ENCODE measurements at regions not wholly inside any gene's neighbourhood (a gene's known extent, or its start where the extent isn't known, plus 50 kb on each side); places are given as distances from the start of the nearest gene placed in this dataset.

DNA sequence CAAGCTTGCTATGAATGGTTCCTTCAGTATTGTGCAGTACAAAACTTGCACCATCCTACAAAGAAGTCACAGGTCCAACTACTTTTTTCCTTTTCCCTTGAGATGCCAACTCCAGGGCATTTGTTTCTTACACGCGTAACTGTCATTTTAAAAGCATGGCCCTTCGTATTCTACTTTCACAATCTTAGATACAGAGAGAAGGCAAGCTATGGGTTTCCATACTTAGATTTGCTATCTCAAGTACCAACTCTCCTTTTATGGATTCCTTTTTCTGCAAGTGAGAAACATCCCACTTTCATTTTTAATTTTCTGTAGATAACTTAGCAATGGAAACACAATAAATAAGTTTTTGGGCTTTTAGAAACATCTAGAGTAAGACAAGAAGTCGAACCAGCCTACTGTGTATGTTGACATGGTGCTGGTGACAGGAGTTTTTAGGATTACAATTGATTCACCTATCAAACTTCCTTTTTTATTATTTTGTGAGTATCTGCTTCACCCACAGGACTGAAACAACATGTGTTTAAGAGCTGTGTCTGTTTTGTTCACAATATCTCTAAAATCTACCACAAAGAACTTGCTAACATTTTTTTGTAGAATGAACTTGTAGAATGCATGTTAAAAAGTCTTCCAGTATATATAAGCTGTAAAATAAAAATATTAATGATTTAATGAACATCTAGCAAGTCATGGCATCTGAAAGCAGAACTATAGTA lies 124.1 kb downstream of the FAM174A start:
- TF ChIP-seq, protein P1, sequence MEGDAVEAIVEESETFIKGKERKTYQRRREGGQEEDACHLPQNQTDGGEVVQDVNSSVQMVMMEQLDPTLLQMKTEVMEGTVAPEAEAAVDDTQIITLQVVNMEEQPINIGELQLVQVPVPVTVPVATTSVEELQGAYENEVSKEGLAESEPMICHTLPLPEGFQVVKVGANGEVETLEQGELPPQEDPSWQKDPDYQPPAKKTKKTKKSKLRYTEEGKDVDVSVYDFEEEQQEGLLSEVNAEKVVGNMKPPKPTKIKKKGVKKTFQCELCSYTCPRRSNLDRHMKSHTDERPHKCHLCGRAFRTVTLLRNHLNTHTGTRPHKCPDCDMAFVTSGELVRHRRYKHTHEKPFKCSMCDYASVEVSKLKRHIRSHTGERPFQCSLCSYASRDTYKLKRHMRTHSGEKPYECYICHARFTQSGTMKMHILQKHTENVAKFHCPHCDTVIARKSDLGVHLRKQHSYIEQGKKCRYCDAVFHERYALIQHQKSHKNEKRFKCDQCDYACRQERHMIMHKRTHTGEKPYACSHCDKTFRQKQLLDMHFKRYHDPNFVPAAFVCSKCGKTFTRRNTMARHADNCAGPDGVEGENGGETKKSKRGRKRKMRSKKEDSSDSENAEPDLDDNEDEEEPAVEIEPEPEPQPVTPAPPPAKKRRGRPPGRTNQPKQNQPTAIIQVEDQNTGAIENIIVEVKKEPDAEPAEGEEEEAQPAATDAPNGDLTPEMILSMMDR (IDR thresholded peaks at IDR 0.05): no peak
- no peaks in the 10 kb centered on the region for H3K4me1 ChIP-seq (ENCODE audit: control insufficient read depth, insufficient read depth, low read length)
- no peak overlapping the region for H3K4me3 ChIP-seq (ENCODE audit: low read length)
- H3K27me3 Mint-ChIP-seq (ENCODE audit: low read depth in 2 of 2): no peaks in the 10 kb centered on the region
- no peak overlapping the region for H3K27ac Mint-ChIP-seq
- intact Hi-C loops (cut with micrococcal nuclease): no loop called here
- ATAC-seq (no peak), DNase-seq (no peak)
- H3K4me3 Mint-ChIP-seq: no peak overlapping the region
- H3K9me3 Mint-ChIP-seq: no peaks in the 10 kb centered on the region
- H3K36me3 ChIP-seq (ENCODE audit: control insufficient read depth, insufficient read depth, low read length): no peaks in the 10 kb centered on the region
- no peaks in the 10 kb centered on the region for H3K27me3 ChIP-seq (ENCODE audit: control insufficient read depth, insufficient read depth, low read length)
- H3K4me1 Mint-ChIP-seq: peaks cover 13 to 15% of the 10 kb centered on the region in 2 donors
- H3K36me3 Mint-ChIP-seq: no peaks in the 10 kb centered on the region
- H3K9me3 ChIP-seq (ENCODE audit: control insufficient read depth, insufficient read depth, low read length): no peaks in the 10 kb centered on the region
- H3K27ac ChIP-seq (ENCODE audit: low read length): no peak overlapping the region
- 85% methylated on average over 3 of the region's 4 CpGs for WGBS (ENCODE audit: insufficient coverage)

DNA sequence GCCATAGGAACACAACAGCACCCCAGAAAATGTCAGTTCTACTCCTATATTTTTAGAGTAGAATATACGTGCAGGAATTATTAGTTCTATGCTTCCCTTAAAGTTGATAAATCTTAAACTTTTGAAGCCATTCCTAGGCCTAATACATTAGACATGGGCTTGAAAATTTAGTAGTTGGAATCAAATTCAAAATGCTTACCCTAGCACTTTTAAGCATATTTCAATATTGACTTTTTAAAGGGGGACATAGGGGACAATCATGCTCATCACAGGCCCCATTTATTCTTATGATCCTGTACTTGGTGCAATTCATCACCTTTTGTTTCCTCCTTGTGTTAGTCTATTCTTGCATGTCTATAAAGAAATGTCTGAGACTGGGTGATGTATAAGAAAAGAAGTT lies 129.0 kb downstream of the FAM174A start:
- no CpG with 5 or more reads among the region's 1 CpG for WGBS (ENCODE audit: insufficient coverage)
- peaks cover 5% of the 10 kb centered on the region for H3K4me1 ChIP-seq (ENCODE audit: control insufficient read depth, insufficient read depth, low read length)

GRCh38 chr5:100667161-100667630 lies 132.0 kb downstream of the FAM174A start:
- no peak overlapping the region for H3K4me3 ChIP-seq (ENCODE audit: low read length)
- no peaks in the 10 kb centered on the region for H3K27me3 ChIP-seq (ENCODE audit: control insufficient read depth, insufficient read depth, low read length)
- Mint-ChIP-seq H3K36me3 (no peaks in the 10 kb centered on the region), H3K9me3 (no peaks in the 10 kb centered on the region), H3K27ac (peak overlapping the region; percentile 77 to 82), H3K27me3 (ENCODE audit: low read depth in 2 of 2) (no peaks in the 10 kb centered on the region), H3K4me3 (peak overlapping the region; percentile 8), H3K4me1 (peaks cover 19 to 21% of the 10 kb centered on the region in 2 donors)
- H3K27ac ChIP-seq (ENCODE audit: low read length): no peak overlapping the region
- peaks cover 5% of the 10 kb centered on the region for H3K4me1 ChIP-seq (ENCODE audit: control insufficient read depth, insufficient read depth, low read length)
- DNase-seq (peak in 1 of 2 donors; percentile 57), ATAC-seq (peak; percentile 88 to 96 (median 94))
- H3K9me3 ChIP-seq (ENCODE audit: control insufficient read depth, insufficient read depth, low read length): no peaks in the 10 kb centered on the region
- intact Hi-C loops (cut with micrococcal nuclease): loop anchor here (5.0 kb wide), 1 partner anchor 235 kb away; the partner anchor contains the start of gene ST8SIA4
- H3K36me3 ChIP-seq (ENCODE audit: control insufficient read depth, insufficient read depth, low read length): no peaks in the 10 kb centered on the region
- TF ChIP-seq, protein P1 (IDR thresholded peaks at IDR 0.05): no peak
- whole genome bisulfite sequencing (ENCODE audit: insufficient coverage): 30% methylated on average over 3 of the region's 4 CpGs

More for the DNA sequence above, 129.0 kb downstream of the FAM174A start:
- DNase-seq (no peak), ATAC-seq (no peak)
- Mint-ChIP-seq H3K27me3 (ENCODE audit: low read depth in 2 of 2) (no peaks in the 10 kb centered on the region), H3K4me1 (peaks cover 28 to 29% of the 10 kb centered on the region in 2 donors), H3K9me3 (no peaks in the 10 kb centered on the region), H3K36me3 (no peaks in the 10 kb centered on the region), H3K27ac (no peak overlapping the region), H3K4me3 (no peak overlapping the region)
- TF ChIP-seq, protein P1 (IDR thresholded peaks at IDR 0.05): no peak
- H3K27me3 ChIP-seq (ENCODE audit: control insufficient read depth, insufficient read depth, low read length): no peaks in the 10 kb centered on the region
- H3K9me3 ChIP-seq (ENCODE audit: control insufficient read depth, insufficient read depth, low read length): no peaks in the 10 kb centered on the region
- H3K4me3 ChIP-seq (ENCODE audit: low read length): no peak overlapping the region
- no peaks in the 10 kb centered on the region for H3K36me3 ChIP-seq (ENCODE audit: control insufficient read depth, insufficient read depth, low read length)
- no peak overlapping the region for H3K27ac ChIP-seq (ENCODE audit: low read length)
- intact Hi-C loops (cut with micrococcal nuclease): no loop called here

All from natural killer cell (primary cell).